A673 (cell line): ENCODE measurements at regions not wholly inside any gene's neighbourhood (a gene's known extent, or its start where the extent isn't known, plus 50 kb on each side); places are given as distances from the start of the nearest gene placed in this dataset.

ENCODE experiments used
- EZH2 ChIP-seq: fragments of 200-600 bp; sonication (generic); IDR thresholded peaks from 2 replicates; pipeline ENCODE4 v1.6.1; 2017; ENCODE audit warnings: borderline replicate concordance, low read depth, mild to moderate bottlenecking, mixed read lengths, antibody characterized with exemption, low read length; ENCODE audit not compliant: poor library complexity, severe bottlenecking
- TF ChIP-seq, protein P1 (sequence below): fragments of 300-800, 200-600 bp; sonication (generic); conservative IDR thresholded peaks from 2 replicates; pipeline ENCODE4 v1.5.1; 2017; ENCODE audit warnings: low read depth, mild to moderate bottlenecking, antibody characterized with exemption, low read length, moderate library complexity, mixed read lengths

DNA sequence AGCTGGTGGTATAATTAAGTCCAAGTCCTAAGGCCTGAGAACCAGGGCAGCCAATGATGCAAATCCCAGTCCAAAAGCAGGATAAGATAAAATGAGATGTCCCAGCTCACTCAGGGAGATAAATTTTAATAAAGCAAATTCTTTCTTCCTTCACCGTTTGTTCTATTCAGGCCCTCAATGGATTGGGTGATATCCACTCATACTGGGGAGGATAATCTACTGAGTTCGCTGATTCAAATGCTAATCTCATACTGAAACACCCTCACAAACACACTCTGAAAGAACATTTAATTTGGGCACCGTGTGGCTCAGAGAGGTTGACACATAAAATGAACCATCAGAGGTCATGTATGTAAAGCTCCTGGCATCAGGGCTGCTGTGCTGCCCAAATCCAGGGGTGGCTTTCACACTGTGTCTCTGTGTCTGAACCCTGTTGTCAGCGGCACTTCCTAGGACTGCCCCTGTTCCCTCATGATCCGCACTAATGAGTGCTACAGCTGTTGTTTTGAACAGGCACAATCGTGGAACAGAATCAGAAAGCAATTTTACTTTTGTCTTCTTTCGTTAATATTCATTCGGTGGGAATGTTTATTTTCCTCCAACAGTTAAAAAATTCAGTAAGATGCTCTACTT, 428.5 kb upstream of the FBXO33 start:
- no peak for TF ChIP-seq EZH2
- TF ChIP-seq, protein P1, sequence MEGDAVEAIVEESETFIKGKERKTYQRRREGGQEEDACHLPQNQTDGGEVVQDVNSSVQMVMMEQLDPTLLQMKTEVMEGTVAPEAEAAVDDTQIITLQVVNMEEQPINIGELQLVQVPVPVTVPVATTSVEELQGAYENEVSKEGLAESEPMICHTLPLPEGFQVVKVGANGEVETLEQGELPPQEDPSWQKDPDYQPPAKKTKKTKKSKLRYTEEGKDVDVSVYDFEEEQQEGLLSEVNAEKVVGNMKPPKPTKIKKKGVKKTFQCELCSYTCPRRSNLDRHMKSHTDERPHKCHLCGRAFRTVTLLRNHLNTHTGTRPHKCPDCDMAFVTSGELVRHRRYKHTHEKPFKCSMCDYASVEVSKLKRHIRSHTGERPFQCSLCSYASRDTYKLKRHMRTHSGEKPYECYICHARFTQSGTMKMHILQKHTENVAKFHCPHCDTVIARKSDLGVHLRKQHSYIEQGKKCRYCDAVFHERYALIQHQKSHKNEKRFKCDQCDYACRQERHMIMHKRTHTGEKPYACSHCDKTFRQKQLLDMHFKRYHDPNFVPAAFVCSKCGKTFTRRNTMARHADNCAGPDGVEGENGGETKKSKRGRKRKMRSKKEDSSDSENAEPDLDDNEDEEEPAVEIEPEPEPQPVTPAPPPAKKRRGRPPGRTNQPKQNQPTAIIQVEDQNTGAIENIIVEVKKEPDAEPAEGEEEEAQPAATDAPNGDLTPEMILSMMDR, result no peak
